GM12892 (cell line): ENCODE measurements at regions not wholly inside any gene's neighbourhood (a gene's known extent, or its start where the extent isn't known, plus 50 kb on each side); places are given as distances from the start of the nearest gene placed in this dataset.

Experiments used
- DNase-seq: peaks from one replicate; pipeline ENCODE4 v3.0.0; 2011; ENCODE audit not compliant: insufficient read length
- FAIRE-seq: peaks from 2 replicates; lab custom pipeline; 2011; peaks lifted over from hg19 to GRCh38; lab: Jason Lieb, UNC
- POLR2A ChIP-seq: IDR thresholded peaks from 2 replicates; pipeline ENCODE4 v1.6.1; 2011; ENCODE audit warnings: low read depth, low read length, control low read depth
- POLR2AphosphoS5 ChIP-seq: IDR thresholded peaks from 2 replicates; pipeline ENCODE4 v1.6.1; 2011; ENCODE audit warnings: low read depth, low read length, control low read depth
- TAF1 ChIP-seq: IDR thresholded peaks from 2 replicates; pipeline ENCODE4 v1.6.1; 2011; ENCODE audit warnings: low read depth, mild to moderate bottlenecking, control low read depth, low read length, borderline replicate concordance

- DNase-seq: no peak
- TF ChIP-seq TAF1 (no peak), POLR2A (no peak), POLR2AphosphoS5 (no peak)
- no peak for FAIRE-seq
Observed at GRCh38 chr13:77422724-77423123, 95.8 kb upstream of the MYCBP2 start.

GRCh38 chr13:77417897-77418296, 91.0 kb upstream of the MYCBP2 start:
- DNase-seq (no peak), FAIRE-seq (no peak)
- no peak for TF ChIP-seq POLR2AphosphoS5
- TF ChIP-seq POLR2A: no peak
- TF ChIP-seq TAF1: no peak

GRCh38 chr13:77416666-77417212, 89.8 kb upstream of the MYCBP2 start:
- DNase-seq (no peak), FAIRE-seq (peak; percentile 48)
- TF ChIP-seq TAF1 (no peak), POLR2AphosphoS5 (no peak), POLR2A (no peak)

DNA sequence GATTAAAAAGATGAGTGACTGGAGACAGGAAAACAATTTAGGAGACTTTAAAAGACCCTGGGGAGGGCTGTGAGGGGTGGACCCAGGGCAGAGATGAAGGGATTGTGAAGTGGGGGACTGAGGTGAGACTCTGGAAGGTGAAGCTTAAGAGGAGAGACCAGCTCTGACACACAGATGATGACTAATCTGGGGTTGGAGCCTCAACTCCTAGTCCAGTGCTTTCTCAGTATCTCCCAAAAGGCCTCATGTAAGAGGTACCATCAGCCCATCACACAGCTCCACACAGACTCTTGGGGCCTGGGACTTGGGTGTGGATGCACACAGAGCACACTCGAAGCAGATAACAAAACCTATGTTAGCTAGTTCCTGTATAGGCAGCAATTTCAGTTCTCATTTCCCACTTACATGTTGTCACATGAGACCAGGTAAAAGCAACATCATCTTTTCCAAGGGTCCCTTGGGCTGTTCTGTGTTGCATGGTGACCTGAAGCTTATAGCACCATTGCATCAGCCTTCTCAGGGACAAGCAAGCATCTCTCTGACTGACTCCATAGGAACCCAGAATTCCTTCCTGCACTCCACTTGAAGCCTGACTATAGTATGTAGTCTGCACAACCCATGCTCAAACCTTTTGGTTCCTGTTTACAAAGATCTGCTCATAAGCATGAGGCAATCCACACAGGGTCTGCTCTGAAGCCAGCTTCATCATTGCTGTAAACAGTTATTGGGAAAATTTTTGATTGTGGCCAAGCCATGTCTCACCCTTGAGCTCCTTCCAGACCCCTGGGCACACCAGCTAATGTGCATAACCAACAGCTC, 88.6 kb upstream of the MYCBP2 start:
- DNase-seq: no peak
- 0 out of 2 replicates have a peak, but pooled peaks have one; percentile 32 for TF ChIP-seq POLR2AphosphoS5
- TF ChIP-seq POLR2A: no peak
- no peak for TF ChIP-seq TAF1
- FAIRE-seq: peak; percentile 96

- no peak for TF ChIP-seq POLR2AphosphoS5
- no peak for TF ChIP-seq TAF1
- no peak for TF ChIP-seq POLR2A
- DNase-seq (no peak), FAIRE-seq (no peak)
Observed at GRCh38 chr13:77412860-77413259, 86.0 kb upstream of the MYCBP2 start.

DNA sequence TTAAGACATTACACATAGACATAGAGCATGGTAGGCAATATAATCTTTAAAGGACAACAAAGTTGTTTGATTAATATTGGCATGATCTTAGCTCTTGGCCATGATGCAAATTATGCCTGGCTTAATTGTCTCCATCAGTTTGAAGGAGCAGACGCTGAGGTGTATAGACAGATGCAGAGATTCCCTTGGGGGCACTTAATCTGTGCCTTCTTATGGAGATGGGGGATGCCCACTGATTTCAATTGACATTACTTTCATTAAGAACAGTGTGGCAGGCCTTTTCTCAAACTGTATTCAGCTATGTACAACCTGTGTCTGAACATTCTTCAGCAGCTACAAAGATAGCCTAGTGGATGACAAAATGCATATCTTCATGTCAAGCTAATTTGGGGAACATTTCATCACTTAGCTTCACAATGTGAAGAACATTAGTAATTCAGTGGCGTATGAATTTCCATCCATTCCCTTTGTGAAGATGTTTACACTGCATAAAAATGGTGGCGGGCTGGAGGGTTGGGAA, 85.3 kb upstream of the MYCBP2 start:
- DNase-seq (no peak), FAIRE-seq (no peak)
- TF ChIP-seq POLR2A (no peak), TAF1 (no peak), POLR2AphosphoS5 (no peak)

GRCh38 chr13:77409412-77409811, 82.5 kb upstream of the MYCBP2 start:
- DNase-seq: no peak
- TF ChIP-seq POLR2AphosphoS5: no peak
- TF ChIP-seq POLR2A: no peak
- no peak for TF ChIP-seq TAF1
- FAIRE-seq: peak; percentile 57

GRCh38 chr13:77406644-77407440, 79.9 kb upstream of the MYCBP2 start:
- TF ChIP-seq POLR2AphosphoS5: no peak
- TF ChIP-seq POLR2A: no peak
- no peak for TF ChIP-seq TAF1
- no peak for DNase-seq
- FAIRE-seq: no peak

DNA sequence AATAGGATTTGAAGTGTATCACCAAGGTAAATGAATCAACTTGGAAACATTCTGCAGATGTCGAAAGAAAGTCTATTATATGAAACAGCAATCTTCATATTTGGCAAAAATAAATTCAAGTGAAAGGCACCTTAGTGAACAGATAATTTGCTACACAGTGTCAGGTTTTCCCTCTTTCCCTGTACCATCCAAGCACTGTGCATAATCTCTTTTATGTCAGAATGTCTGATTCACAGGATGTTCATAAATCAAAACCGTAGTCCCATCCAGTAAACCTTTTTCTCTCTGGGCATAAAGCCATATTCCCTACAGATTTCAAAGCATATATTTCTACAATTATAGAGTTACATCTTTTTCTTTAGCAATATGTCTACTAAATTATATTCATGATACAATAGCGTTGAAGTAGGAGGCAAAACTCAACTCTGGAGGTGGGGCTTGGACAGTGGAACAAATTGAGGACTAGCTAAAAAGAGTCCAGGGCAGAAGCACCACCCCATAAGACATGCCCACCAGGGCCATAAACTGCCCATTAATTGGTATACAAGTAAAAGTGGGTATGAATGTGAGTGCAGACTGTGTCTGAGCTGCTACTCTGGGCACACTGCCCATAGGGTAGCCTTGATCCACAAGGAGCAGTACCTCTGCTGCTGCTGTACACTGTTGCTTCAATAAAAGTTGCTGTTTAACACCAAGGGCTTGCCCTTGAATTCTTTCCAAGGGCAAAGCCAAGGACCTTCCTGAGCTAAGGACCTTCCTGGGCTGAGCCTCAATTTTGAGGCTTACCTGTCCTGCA, 72.1 kb upstream of the MYCBP2 start:
- FAIRE-seq (no peak), DNase-seq (no peak)
- TF ChIP-seq POLR2AphosphoS5: no peak
- TF ChIP-seq POLR2A: no peak
- TF ChIP-seq TAF1: no peak

DNA sequence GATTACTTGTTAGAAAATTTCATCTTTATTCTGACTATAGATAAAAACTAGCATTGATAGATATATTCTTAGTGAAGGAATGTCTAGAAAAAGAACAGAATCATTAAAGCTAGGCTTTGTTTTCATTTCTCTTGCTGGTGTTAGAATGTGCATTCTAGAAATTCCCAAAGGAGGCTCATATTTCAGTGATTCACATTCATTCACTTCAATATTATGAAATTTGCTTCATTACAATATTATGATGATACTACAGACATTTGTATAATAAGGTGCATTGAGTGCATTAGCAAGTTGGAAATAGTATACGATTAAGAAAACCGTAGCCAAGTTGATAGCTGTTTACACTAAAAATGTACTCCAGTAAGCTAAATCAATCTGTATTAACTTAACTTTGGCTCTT, 70.7 kb upstream of the MYCBP2 start:
- DNase-seq: no peak
- TF ChIP-seq POLR2A (no peak), TAF1 (no peak), POLR2AphosphoS5 (no peak)
- FAIRE-seq: no peak

DNA sequence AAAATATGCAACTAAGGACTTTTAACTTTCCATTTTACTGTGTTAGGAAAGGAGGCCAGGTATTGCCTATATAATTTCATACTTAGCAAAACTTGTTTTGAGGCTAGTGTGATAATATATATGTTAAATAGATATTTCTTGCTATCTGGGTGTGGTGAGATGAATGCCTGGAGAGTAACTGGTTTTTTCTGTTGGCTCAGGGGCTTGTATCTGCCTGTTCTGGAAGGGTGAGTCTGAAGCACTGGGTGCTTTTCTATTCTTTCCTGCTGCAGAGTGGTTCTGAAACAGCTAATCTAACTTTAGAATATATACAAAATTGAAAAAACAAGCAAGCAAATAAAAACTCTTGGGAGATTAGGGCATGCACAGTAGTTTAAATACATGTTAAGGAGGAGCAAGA, 64.6 kb upstream of the MYCBP2 start:
- DNase-seq: no peak
- FAIRE-seq: no peak
- no peak for TF ChIP-seq TAF1
- TF ChIP-seq POLR2AphosphoS5: no peak
- TF ChIP-seq POLR2A: no peak
